H9 (cell line): ENCODE measurements at regions not wholly inside any gene's neighbourhood (a gene's known extent, or its start where the extent isn't known, plus 50 kb on each side); places are given as distances from the start of the nearest gene placed in this dataset.

Experiments used
- DNase-seq: peaks from one replicate; pipeline ENCODE4 v3.0.0-alpha.2; 2017
- H2AFZ ChIP-seq: one replicate; pipeline ENCODE4 v1.6.1; 2013; ENCODE audit warnings: mild to moderate bottlenecking, low read length, control low read depth, moderate library complexity
- H2AK5ac ChIP-seq: 2 replicates; pipeline ENCODE4 v1.6.1; 2013; ENCODE audit warnings: low read length, control low read depth, mixed read lengths; ENCODE audit not compliant: insufficient read length
- H2BK120ac ChIP-seq: one replicate; pipeline ENCODE4 v1.6.1; 2013; ENCODE audit warnings: low read depth, mild to moderate bottlenecking, low read length, control low read depth, inconsistent platforms; ENCODE audit not compliant: poor library complexity, severe bottlenecking
- H2BK12ac ChIP-seq: 2 replicates; pipeline ENCODE4 v1.6.1; 2013; ENCODE audit warnings: low read length, control low read depth, mixed read lengths, low read depth; ENCODE audit not compliant: insufficient read length
- H2BK15ac ChIP-seq: 2 replicates; pipeline ENCODE4 v1.6.1; 2013; ENCODE audit warnings: low read depth, low read length, control low read depth
- H2BK20ac ChIP-seq: one replicate; pipeline ENCODE4 v1.6.1; 2013; ENCODE audit warnings: low read depth, mild to moderate bottlenecking, low read length, control low read depth, inconsistent platforms; ENCODE audit not compliant: poor library complexity, severe bottlenecking
- H2BK5ac ChIP-seq: 2 replicates; pipeline ENCODE4 v1.6.1; 2013; ENCODE audit warnings: low read length, control low read depth, mixed read lengths; ENCODE audit not compliant: insufficient read length
- H3K14ac ChIP-seq: 2 replicates; pipeline ENCODE4 v1.6.1; 2013; ENCODE audit warnings: low read length, control low read depth; ENCODE audit not compliant: insufficient read depth
- H3K18ac ChIP-seq: 2 replicates; pipeline ENCODE4 v1.6.1; 2013; ENCODE audit warnings: low read depth, mild to moderate bottlenecking, mixed read lengths, low read length, control low read depth; ENCODE audit not compliant: insufficient read length
- H3K23ac ChIP-seq: 2 replicates; pipeline ENCODE4 v1.6.1; 2013; ENCODE audit warnings: low read length, control low read depth, mixed read lengths, low read depth; ENCODE audit not compliant: insufficient read length
- H3K23me2 ChIP-seq: 2 replicates; pipeline ENCODE4 v1.6.1; 2013; ENCODE audit warnings: low read depth, mild to moderate bottlenecking, mixed read lengths, low read length, control low read depth; ENCODE audit not compliant: insufficient read length, poor library complexity, severe bottlenecking
- H3K27ac ChIP-seq: 2 replicates; pipeline ENCODE4 v1.5.1; 2013; ENCODE audit warnings: low read length, control low read depth, mixed read lengths, low read depth; ENCODE audit not compliant: insufficient read length
- H3K27me3 ChIP-seq: 2 replicates; pipeline ENCODE4 v1.6.1; 2013; ENCODE audit warnings: low read length, control low read depth, inconsistent platforms; ENCODE audit not compliant: insufficient read depth
- H3K4ac ChIP-seq: 2 replicates; pipeline ENCODE4 v1.6.1; 2013; ENCODE audit warnings: low read depth, mild to moderate bottlenecking, control low read depth, inconsistent platforms, low read length, moderate library complexity
- H3K4me1 ChIP-seq: 2 replicates; pipeline ENCODE4 v1.6.1; 2013; ENCODE audit warnings: low read length, control low read depth, inconsistent platforms; ENCODE audit not compliant: insufficient read depth
- H3K4me2 ChIP-seq: 2 replicates; pipeline ENCODE4 v1.6.1; 2013; ENCODE audit warnings: low read length, control low read depth, mixed read lengths; ENCODE audit not compliant: insufficient read length, insufficient read depth
- H3K56ac ChIP-seq: 2 replicates; pipeline ENCODE4 v1.6.1; 2013; ENCODE audit warnings: low read depth, mild to moderate bottlenecking, mixed read lengths, low read length, control low read depth; ENCODE audit not compliant: insufficient read length
- H3K79me1 ChIP-seq: 2 replicates; pipeline ENCODE4 v1.6.1; 2013; ENCODE audit warnings: low read depth, mild to moderate bottlenecking, moderate library complexity, low read length, control low read depth, inconsistent platforms; ENCODE audit not compliant: insufficient read depth, poor library complexity, severe bottlenecking
- H3K79me2 ChIP-seq: 2 replicates; pipeline ENCODE4 v1.6.1; 2013; ENCODE audit warnings: low read length, control low read depth, inconsistent platforms; ENCODE audit not compliant: insufficient read depth
- H3K9ac ChIP-seq: 2 replicates; pipeline ENCODE4 v1.6.1; 2013; ENCODE audit warnings: low read length, control low read depth, mixed read lengths; ENCODE audit not compliant: insufficient read length; ENCODE audit errors: extremely low read depth
- H3K9me3 ChIP-seq: one replicate; pipeline ENCODE4 v1.6.1; 2013; ENCODE audit warnings: low read depth, low read length, inconsistent platforms; ENCODE audit not compliant: control insufficient read depth
- H3T11ph ChIP-seq: one replicate; pipeline ENCODE4 v1.6.1; 2013; ENCODE audit warnings: mild to moderate bottlenecking, low read length, control low read depth, inconsistent platforms
- H4K20me1 ChIP-seq: one replicate; pipeline ENCODE4 v1.6.1; 2013; ENCODE audit not compliant: control insufficient read depth, insufficient read length, insufficient read depth
- H4K5ac ChIP-seq: 2 replicates; pipeline ENCODE4 v1.6.1; 2013; ENCODE audit warnings: low read depth, mild to moderate bottlenecking, mixed read lengths, low read length, control low read depth; ENCODE audit not compliant: insufficient read length
- H4K8ac ChIP-seq: replicated peaks from 2 replicates; pipeline ENCODE4 v1.6.1; 2013; ENCODE audit warnings: low read length, control low read depth, mixed read lengths, low read depth; ENCODE audit not compliant: insufficient read length
- H4K91ac ChIP-seq: 2 replicates; pipeline ENCODE4 v1.6.1; 2013; ENCODE audit warnings: low read depth, mild to moderate bottlenecking, moderate library complexity, mixed read lengths, low read length, control low read depth; ENCODE audit not compliant: insufficient read length
- H3K27ac Mint-ChIP-seq, 3 experiments: 2 replicates in 2 of 3; 3 replicates in 1 of 3; pipeline ENCODE4 v1.8.0; 2020 to 2021; ENCODE audit warnings: mixed read lengths in 3 of 3, mild to moderate bottlenecking in 1 of 3, moderate library complexity in 1 of 3
- H3K27me3 Mint-ChIP-seq: 2 replicates; pipeline ENCODE4 v1.8.0; 2021; ENCODE audit warnings: low read depth, mild to moderate bottlenecking, moderate library complexity, mixed read lengths
- H3K36me3 Mint-ChIP-seq, 3 experiments: 2 replicates in 2 of 3; 3 replicates in 1 of 3; pipeline ENCODE4 v1.8.0; 2020 to 2021; ENCODE audit warnings: low read depth in 3 of 3, mixed read lengths in 3 of 3; ENCODE audit not compliant: insufficient read depth in 1 of 3
- H3K4me1 Mint-ChIP-seq, 2 experiments: 2 replicates each; pipeline ENCODE4 v1.8.0; 2020; ENCODE audit warnings: mixed read lengths in 2 of 2
- H3K4me3 Mint-ChIP-seq, 2 experiments: 2 replicates in 1 of 2; 3 replicates in 1 of 2; pipeline ENCODE4 v1.8.0; 2020 to 2021; ENCODE audit warnings: mild to moderate bottlenecking in 2 of 2, mixed read lengths in 2 of 2, moderate library complexity in 1 of 2
- H3K9me3 Mint-ChIP-seq, 2 experiments: 2 replicates in 1 of 2; 3 replicates in 1 of 2; pipeline ENCODE4 v1.8.0; 2020; ENCODE audit warnings: mild to moderate bottlenecking in 2 of 2, mixed read lengths in 2 of 2, moderate library complexity in 1 of 2
- WGBS: extraction: QIAGEN DNeasy Blood & Tissue Kit; methylation state at CpG from one replicate; pipeline ENCODE4 v1.1.7; 2013; ENCODE audit warnings: missing lambda C conversion rate, low lambda C conversion rate, mixed read lengths; ENCODE audit not compliant: insufficient read length; ENCODE audit errors: extremely low coverage; 5-methylcytosine and 5-hydroxymethylcytosine counted together
- TF ChIP-seq, protein P1 (sequence below): fragments of 200-600 bp; sonication (generic); conservative IDR thresholded peaks from 3 replicates; pipeline ENCODE4 v1.8.0; 2021; ENCODE audit warnings: antibody characterized with exemption, mild to moderate bottlenecking

DNA sequence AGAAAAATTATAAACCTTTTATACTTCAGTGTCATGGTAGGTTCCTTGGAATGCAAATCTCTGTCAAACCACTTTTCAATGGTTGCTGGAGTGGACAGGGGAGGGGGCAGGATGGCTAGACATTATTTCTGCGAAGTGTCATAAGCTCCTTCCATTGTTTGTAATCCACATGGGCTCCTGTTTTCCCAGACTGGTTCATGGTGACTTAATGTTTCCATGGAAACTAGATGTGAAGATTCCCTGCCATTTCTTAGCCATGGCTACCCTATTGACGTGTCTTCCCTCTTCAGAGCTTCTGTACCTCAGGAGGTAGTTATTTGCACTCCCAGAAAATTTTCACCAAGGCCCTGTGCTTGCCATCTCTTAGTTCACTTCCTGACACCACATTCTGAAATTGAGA lies 95.3 kb downstream of the UFM1 start:
- H4K91ac ChIP-seq = no peak overlapping the region
- no peak overlapping the region for H2AK5ac ChIP-seq
- Mint-ChIP-seq H3K27ac (peak overlapping the region in 1 of 3 experiments; percentile 62; a peak in 1 of 7 replicates), H3K36me3 (no peaks in the 10 kb centered on the region), H3K27me3 (no peaks in the 10 kb centered on the region), H3K9me3 (no peaks in the 10 kb centered on the region), H3K4me1 (no peaks in the 10 kb centered on the region), H3K4me3 (no peak overlapping the region)
- no peak for DNase-seq
- H4K8ac ChIP-seq = no peak overlapping the region
- H2BK12ac ChIP-seq = no peak overlapping the region
- no peak overlapping the region for H3K18ac ChIP-seq
- no peak overlapping the region for H3T11ph ChIP-seq
- no peaks in the 10 kb centered on the region for H3K27me3 ChIP-seq
- no peak overlapping the region for H2BK20ac ChIP-seq
- no peaks in the 10 kb centered on the region for H3K9me3 ChIP-seq
- no peak overlapping the region for H3K23ac ChIP-seq
- H3K14ac ChIP-seq = no peak overlapping the region
- H2BK120ac ChIP-seq = no peak overlapping the region
- TF ChIP-seq, protein P1, sequence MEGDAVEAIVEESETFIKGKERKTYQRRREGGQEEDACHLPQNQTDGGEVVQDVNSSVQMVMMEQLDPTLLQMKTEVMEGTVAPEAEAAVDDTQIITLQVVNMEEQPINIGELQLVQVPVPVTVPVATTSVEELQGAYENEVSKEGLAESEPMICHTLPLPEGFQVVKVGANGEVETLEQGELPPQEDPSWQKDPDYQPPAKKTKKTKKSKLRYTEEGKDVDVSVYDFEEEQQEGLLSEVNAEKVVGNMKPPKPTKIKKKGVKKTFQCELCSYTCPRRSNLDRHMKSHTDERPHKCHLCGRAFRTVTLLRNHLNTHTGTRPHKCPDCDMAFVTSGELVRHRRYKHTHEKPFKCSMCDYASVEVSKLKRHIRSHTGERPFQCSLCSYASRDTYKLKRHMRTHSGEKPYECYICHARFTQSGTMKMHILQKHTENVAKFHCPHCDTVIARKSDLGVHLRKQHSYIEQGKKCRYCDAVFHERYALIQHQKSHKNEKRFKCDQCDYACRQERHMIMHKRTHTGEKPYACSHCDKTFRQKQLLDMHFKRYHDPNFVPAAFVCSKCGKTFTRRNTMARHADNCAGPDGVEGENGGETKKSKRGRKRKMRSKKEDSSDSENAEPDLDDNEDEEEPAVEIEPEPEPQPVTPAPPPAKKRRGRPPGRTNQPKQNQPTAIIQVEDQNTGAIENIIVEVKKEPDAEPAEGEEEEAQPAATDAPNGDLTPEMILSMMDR = no peak
- no peaks in the 10 kb centered on the region for H3K23me2 ChIP-seq
- H3K4ac ChIP-seq = no peak overlapping the region
- no peak overlapping the region for H4K5ac ChIP-seq
- WGBS = no CpG with 5 or more reads among the region's 2 CpGs
- no peak overlapping the region for H2BK15ac ChIP-seq
- no peaks in the 10 kb centered on the region for H3K4me1 ChIP-seq
- no peak overlapping the region for H2AFZ ChIP-seq
- no peak overlapping the region for H3K9ac ChIP-seq
- H3K4me2 ChIP-seq = no peak overlapping the region
- H3K27ac ChIP-seq = no peak overlapping the region
- H3K56ac ChIP-seq = no peak overlapping the region
- H4K20me1 ChIP-seq = no peaks in the 10 kb centered on the region
- H3K79me1 ChIP-seq = no peaks in the 10 kb centered on the region
- no peak overlapping the region for H2BK5ac ChIP-seq
- no peaks in the 10 kb centered on the region for H3K79me2 ChIP-seq
